ENCODE measurements at regions not wholly inside any gene's neighbourhood (a gene's known extent, or its start where the extent isn't known, plus 50 kb on each side); places are given as distances from the start of the nearest gene placed in this dataset.

- DNase-seq, result no peak
Observed at GRCh38 chr9:80078826-80079225, 507.1 kb downstream of the TLE4 start.

GRCh38 chr9:80077059-80077458 lies 505.3 kb downstream of the TLE4 start:
- DNase-seq, result no peak

- DNase-seq, result no peak
Observed at GRCh38 chr9:80076162-80076561, 504.4 kb downstream of the TLE4 start.

GRCh38 chr9:80074439-80074838 lies 502.7 kb downstream of the TLE4 start:
- no peak for DNase-seq

- DNase-seq, result no peak
Observed at GRCh38 chr9:80072451-80072850, 500.7 kb downstream of the TLE4 start.

GRCh38 chr9:80070071-80070742 lies 498.4 kb downstream of the TLE4 start:
- DNase-seq, result no peak

GRCh38 chr9:80066931-80067330 lies 495.2 kb downstream of the TLE4 start:
- no peak for DNase-seq

GRCh38 chr9:80062567-80062966 lies 490.8 kb downstream of the TLE4 start:
- no peak for DNase-seq

GRCh38 chr9:80061940-80062339 lies 490.2 kb downstream of the TLE4 start:
- DNase-seq, result no peak

GRCh38 chr9:80061096-80061495 lies 489.3 kb downstream of the TLE4 start:
- no peak for DNase-seq

- no peak for DNase-seq
Observed at GRCh38 chr9:80059979-80060378, 488.2 kb downstream of the TLE4 start.

GRCh38 chr9:80059191-80059590 lies 487.4 kb downstream of the TLE4 start:
- no peak for DNase-seq

GRCh38 chr9:80052830-80053229 lies 481.1 kb downstream of the TLE4 start:
- DNase-seq, result no peak

GRCh38 chr9:80049096-80049782 lies 477.5 kb downstream of the TLE4 start:
- no peak for DNase-seq

GRCh38 chr9:80046481-80046880 lies 474.7 kb downstream of the TLE4 start:
- DNase-seq, result no peak

- DNase-seq, result no peak
Observed at GRCh38 chr9:80041821-80042220, 470.1 kb downstream of the TLE4 start.

- DNase-seq, result no peak
Observed at GRCh38 chr9:80040457-80040856, 468.7 kb downstream of the TLE4 start.

GRCh38 chr9:80030801-80031200 lies 459.0 kb downstream of the TLE4 start:
- DNase-seq, result no peak

GRCh38 chr9:80028501-80028900 lies 456.7 kb downstream of the TLE4 start:
- DNase-seq, result no peak

- DNase-seq, result no peak
Observed at GRCh38 chr9:80025796-80026520, 454.2 kb downstream of the TLE4 start.

- DNase-seq, result no peak
Observed at GRCh38 chr9:80025131-80025530, 453.4 kb downstream of the TLE4 start.

GRCh38 chr9:80020530-80020929 lies 448.8 kb downstream of the TLE4 start:
- no peak for DNase-seq

- no peak for DNase-seq
Observed at GRCh38 chr9:80020056-80020455, 448.3 kb downstream of the TLE4 start.

- no peak for DNase-seq
Observed at GRCh38 chr9:80013891-80014290, 442.1 kb downstream of the TLE4 start.

Measured in effector CD8-positive, alpha-beta T cell (primary cell).